HK-2 (cell line): ENCODE measurements at regions not wholly inside any gene's neighbourhood (a gene's known extent, or its start where the extent isn't known, plus 50 kb on each side); places are given as distances from the start of the nearest gene placed in this dataset.
"Not testable (repeated sequence)": the region's sequence is repeated elsewhere in the genome, so short reads cannot be mapped to it uniquely, and the experiment has no call there.

Experiments used
- DNase-seq: peaks from one replicate; pipeline ENCODE4 v3.0.0-alpha.2; 2018; ENCODE audit not compliant: unreplicated experiment

GRCh38 chr16:54985156-54985555 is 54.5 kb downstream of the IRX5 start:
- DNase-seq = no peak

GRCh38 chr16:54985668-54986067 is 55.0 kb downstream of the IRX5 start:
- DNase-seq = no peak

GRCh38 chr16:54986409-54986808 is 55.7 kb downstream of the IRX5 start:
- no peak for DNase-seq

- no peak for DNase-seq
These were observed 56.4 kb downstream of the IRX5 start for GRCh38 chr16:54987081-54987480.

- no peak for DNase-seq
These were observed 60.9 kb downstream of the IRX5 start for GRCh38 chr16:54991525-54991924.

GRCh38 chr16:54991946-54992345 is 61.3 kb downstream of the IRX5 start:
- not testable (repeated sequence) for DNase-seq

- DNase-seq = no peak
These were observed 62.6 kb downstream of the IRX5 start for GRCh38 chr16:54993106-54993895.

GRCh38 chr16:54996186-54996585 is 65.5 kb downstream of the IRX5 start:
- no peak for DNase-seq

GRCh38 chr16:54998834-54999233 is 68.2 kb downstream of the IRX5 start:
- no peak for DNase-seq

- DNase-seq = no peak
These were observed 68.8 kb downstream of the IRX5 start for GRCh38 chr16:54999481-54999880.

GRCh38 chr16:55000595-55000994 is 69.9 kb downstream of the IRX5 start:
- DNase-seq = peak; percentile 6

GRCh38 chr16:55001931-55002330 is 71.3 kb downstream of the IRX5 start:
- no peak for DNase-seq

GRCh38 chr16:55002419-55002818 is 71.8 kb downstream of the IRX5 start:
- DNase-seq = no peak

GRCh38 chr16:55003306-55003705 is 72.6 kb downstream of the IRX5 start:
- DNase-seq = no peak

GRCh38 chr16:55003916-55004315 is 73.3 kb downstream of the IRX5 start:
- no peak for DNase-seq

GRCh38 chr16:55007504-55007903 is 76.8 kb downstream of the IRX5 start:
- DNase-seq = no peak

- no peak for DNase-seq
These were observed 78.3 kb downstream of the IRX5 start for GRCh38 chr16:55008836-55009510.

- no peak for DNase-seq
These were observed 78.9 kb downstream of the IRX5 start for GRCh38 chr16:55009581-55009980.

- DNase-seq = no peak
These were observed 80.0 kb downstream of the IRX5 start for GRCh38 chr16:55010492-55011160.

GRCh38 chr16:55012362-55012761 is 81.7 kb downstream of the IRX5 start:
- no peak for DNase-seq

- no peak for DNase-seq
These were observed 82.1 kb downstream of the IRX5 start for GRCh38 chr16:55012793-55013192.

- DNase-seq = no peak
These were observed 83.4 kb downstream of the IRX5 start for GRCh38 chr16:55014022-55014421.
